ENCODE measurements at regions not wholly inside any gene's neighbourhood (a gene's known extent, or its start where the extent isn't known, plus 50 kb on each side); places are given as distances from the start of the nearest gene placed in this dataset.
"Not testable (repeated sequence)": the region's sequence is repeated elsewhere in the genome, so short reads cannot be mapped to it uniquely, and the experiment has no call there.

DNA sequence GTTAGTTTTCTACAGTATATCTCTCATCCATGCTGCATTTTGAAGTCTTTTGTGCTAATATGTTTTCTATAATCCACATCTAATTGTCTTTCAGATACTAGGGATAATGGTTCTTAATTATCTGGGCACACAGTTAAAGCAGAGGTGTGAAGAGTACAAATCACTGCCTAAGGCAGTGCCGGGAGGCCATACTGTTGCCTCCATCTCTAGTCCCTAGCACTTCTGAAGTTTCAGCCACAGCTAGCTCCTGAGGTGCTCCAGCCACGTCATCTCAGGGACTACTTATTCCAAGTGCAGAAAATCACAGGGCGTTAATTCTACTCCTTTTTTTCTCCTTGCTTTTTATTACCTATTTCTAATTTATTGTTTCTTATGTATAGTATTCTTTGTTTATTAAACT, 760.0 kb upstream of the FAM174A start:
- no peak overlapping the region for H3K4me3 ChIP-seq (ENCODE audit: control insufficient read depth, low read depth, low read length)
- TF ChIP-seq, protein P1, sequence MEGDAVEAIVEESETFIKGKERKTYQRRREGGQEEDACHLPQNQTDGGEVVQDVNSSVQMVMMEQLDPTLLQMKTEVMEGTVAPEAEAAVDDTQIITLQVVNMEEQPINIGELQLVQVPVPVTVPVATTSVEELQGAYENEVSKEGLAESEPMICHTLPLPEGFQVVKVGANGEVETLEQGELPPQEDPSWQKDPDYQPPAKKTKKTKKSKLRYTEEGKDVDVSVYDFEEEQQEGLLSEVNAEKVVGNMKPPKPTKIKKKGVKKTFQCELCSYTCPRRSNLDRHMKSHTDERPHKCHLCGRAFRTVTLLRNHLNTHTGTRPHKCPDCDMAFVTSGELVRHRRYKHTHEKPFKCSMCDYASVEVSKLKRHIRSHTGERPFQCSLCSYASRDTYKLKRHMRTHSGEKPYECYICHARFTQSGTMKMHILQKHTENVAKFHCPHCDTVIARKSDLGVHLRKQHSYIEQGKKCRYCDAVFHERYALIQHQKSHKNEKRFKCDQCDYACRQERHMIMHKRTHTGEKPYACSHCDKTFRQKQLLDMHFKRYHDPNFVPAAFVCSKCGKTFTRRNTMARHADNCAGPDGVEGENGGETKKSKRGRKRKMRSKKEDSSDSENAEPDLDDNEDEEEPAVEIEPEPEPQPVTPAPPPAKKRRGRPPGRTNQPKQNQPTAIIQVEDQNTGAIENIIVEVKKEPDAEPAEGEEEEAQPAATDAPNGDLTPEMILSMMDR (conservative IDR thresholded peaks at IDR 0.05; ENCODE audit: control insufficient read depth, insufficient read depth, low read depth, low read length), result no peak
- no peak for DNase-seq (ENCODE audit: low read depth)

DNA sequence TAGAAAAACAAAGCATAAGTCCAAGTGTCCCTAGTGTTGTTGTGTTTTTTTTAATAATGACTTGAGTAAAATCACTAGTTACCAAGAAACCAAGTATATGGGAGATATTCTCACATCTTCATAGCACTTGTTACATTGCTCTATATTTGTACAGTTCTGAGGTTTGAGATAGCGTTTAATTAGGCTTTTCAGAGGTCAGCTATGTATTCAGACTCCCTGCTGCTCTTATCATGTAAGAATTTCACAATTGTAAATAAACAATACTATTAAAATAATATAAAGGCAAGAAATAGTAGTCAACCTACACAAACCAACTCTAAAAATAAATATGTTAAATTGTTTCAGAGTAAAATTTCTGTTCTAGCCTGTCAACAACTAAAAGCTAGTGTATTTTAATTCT, 761.9 kb upstream of the FAM174A start:
- DNase-seq (ENCODE audit: low read depth), result no peak
- TF ChIP-seq, protein P1 (conservative IDR thresholded peaks at IDR 0.05; ENCODE audit: control insufficient read depth, insufficient read depth, low read depth, low read length), result no peak
- no peak overlapping the region for H3K4me3 ChIP-seq (ENCODE audit: control insufficient read depth, low read depth, low read length)

DNA sequence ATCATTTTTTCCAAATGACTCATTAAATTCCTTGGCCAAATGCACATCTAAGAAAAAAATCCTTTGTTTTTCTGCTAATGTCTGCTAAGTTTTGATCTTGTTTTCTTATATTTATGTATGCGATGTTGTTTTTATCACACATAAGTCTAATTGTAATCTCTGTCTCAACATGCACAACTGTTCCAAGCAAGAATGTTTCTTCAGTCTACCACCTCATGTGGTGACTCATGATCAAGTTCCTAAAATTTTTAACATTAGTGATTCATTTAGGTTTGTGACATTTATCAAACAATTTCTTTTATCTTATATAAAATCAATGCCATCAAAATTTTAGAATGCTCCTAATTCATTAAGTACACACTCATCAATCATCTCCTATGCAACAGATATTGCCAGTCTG, 763.9 kb upstream of the FAM174A start:
- no peak for DNase-seq (ENCODE audit: low read depth)
- TF ChIP-seq, protein P1 (conservative IDR thresholded peaks at IDR 0.05; ENCODE audit: control insufficient read depth, insufficient read depth, low read depth, low read length), result no peak
- no peak overlapping the region for H3K4me3 ChIP-seq (ENCODE audit: control insufficient read depth, low read depth, low read length)

DNA sequence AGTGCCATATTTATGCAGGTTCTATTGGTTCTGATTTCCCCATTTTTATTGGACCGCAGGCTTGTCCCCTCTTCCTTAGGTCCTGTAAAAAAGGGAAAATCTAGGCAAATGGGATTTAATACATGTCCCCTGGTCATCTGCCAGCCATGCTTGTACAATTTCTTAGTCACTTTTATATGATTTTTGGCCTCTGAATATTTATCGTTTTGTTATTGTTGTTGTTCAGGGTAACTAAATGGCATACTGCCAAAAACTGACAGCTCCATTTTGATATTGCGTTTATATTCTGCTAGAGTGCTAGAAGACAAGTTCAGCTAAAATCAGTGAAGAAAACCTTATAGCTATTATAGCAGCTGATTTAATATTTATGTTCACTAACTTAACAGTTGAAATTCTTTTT, 770.2 kb upstream of the FAM174A start:
- TF ChIP-seq, protein P1 (conservative IDR thresholded peaks at IDR 0.05; ENCODE audit: control insufficient read depth, insufficient read depth, low read depth, low read length), result no peak
- H3K4me3 ChIP-seq (ENCODE audit: control insufficient read depth, low read depth, low read length), result no peak overlapping the region
- DNase-seq (ENCODE audit: low read depth), result no peak

DNA sequence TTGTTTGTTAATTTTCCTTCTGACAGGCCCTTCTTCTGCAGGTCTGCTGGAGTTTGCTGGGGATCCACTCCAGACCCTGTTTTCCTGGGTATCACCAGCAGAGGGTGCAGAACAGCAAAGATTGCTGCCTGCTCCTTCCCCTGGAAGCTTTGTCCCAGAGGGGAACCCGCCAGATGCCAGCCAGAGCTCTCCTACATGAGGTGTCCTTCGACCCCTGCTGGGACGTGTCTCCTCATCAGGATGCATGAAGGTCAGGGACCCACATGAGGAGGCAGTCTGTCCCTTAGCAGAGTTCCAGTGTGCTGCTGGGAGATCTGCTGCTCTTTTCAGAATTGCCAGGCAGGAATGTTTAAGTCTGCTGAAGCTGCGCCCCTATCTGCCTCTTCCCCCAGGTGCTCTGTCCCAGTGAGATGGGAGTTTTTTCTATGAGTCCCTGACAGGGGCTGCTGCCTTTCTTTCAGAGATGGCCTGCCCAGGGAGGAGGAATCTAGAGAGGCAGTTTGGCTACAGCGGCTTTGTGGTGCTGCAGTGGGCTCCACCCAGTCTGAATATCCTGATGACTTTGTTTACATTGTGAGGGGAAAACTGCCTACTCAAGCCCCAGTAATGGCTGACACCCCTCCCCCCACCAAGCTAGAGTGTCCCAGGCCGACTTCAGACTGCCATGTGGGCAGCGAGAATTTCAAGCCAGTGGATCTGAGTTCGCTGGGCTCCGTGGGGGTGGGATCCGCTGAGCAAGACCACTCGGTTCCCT, 772.0 kb upstream of the FAM174A start:
- DNase-seq (ENCODE audit: low read depth), result no peak
- H3K4me3 ChIP-seq (ENCODE audit: control insufficient read depth, low read depth, low read length), result no peak overlapping the region
- TF ChIP-seq, protein P1 (conservative IDR thresholded peaks at IDR 0.05; ENCODE audit: control insufficient read depth, insufficient read depth, low read depth, low read length), result no peak

DNA sequence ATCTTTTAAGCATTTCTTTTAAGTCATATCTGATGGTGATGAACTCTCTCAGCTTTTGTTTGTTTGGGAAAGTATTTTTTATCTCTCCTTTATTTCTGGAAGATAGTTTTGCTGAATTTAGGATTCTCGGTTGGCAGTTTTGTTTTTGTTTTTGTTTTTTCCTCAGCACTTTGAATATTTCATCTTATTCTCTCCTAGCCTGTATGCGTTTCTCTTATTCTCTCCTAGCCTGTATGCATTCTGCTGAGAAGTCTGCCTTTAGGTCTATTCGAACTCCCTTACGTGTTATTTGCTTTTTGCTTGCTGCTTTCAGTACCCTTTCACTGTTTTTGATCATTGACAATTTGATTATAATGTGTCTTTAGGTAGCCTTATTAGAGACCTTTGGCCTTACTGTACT, 787.8 kb upstream of the FAM174A start:
- no peak overlapping the region for H3K4me3 ChIP-seq (ENCODE audit: control insufficient read depth, low read depth, low read length)
- TF ChIP-seq, protein P1 (conservative IDR thresholded peaks at IDR 0.05; ENCODE audit: control insufficient read depth, insufficient read depth, low read depth, low read length), result no peak
- no peak for DNase-seq (ENCODE audit: low read depth)

DNA sequence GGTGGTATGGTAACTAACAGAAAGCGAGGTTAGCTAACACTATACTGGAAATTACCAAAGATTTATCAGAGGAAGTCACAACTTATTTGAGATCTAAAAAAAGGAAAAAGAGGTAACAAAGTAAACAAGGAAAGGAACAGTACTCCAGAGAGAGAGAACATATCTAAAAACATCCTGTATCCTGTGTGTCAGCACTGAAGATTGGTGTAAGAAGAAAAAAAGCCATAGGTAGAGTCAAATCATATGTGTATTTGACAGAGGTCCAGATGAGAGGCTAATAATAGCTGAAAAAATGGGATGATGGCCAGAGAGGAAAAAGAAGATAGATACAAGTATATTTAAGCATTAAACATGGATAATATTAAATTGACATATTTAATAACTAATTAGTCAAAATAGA, 802.0 kb upstream of the FAM174A start:
- DNase-seq (ENCODE audit: low read depth); H3K4me3 ChIP-seq (ENCODE audit: control insufficient read depth, low read depth, low read length): not testable (repeated sequence)

DNA sequence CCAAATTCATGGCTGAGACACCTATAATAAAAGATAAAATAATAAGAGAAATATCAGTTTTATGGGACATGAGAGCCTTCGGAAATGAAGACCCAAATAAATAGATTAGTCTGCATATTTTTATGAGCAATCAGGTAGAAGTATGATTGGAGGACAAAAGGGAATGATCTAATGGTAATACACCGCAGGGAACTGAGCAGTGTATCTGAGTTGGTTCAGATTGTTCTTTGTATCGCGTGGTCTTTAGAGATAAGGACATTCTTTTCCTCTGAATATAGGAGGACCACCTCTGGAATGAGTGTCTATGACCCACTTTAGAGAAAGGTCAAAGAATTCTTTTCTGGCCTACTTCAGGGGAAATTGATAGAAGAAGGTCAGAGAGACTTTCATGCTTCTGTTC, 801.8 kb upstream of the CHD1 start:
- not testable (repeated sequence) for DNase-seq (ENCODE audit: low read depth); H3K4me3 ChIP-seq (ENCODE audit: control insufficient read depth, low read depth, low read length)

Measured in fibroblast of mammary gland (primary cell).